GM12878 (cell line): ENCODE measurements at regions not wholly inside any gene's neighbourhood (a gene's known extent, or its start where the extent isn't known, plus 50 kb on each side); places are given as distances from the start of the nearest gene placed in this dataset.

Experiments used
- BCL11A ChIP-seq: IDR thresholded peaks from 2 replicates; pipeline ENCODE4 v1.6.1; 2011; ENCODE audit warnings: low read depth, low read length
- BRCA1 ChIP-seq: IDR thresholded peaks from 2 replicates; pipeline ENCODE4 v1.6.1; 2011; ENCODE audit warnings: low read depth, low read length, improper control_type of control experiment
- CBX3 ChIP-seq: fragments of 200-600 bp; sonication (generic); IDR thresholded peaks from 2 replicates; pipeline ENCODE4 v1.6.1; 2016; ENCODE audit warnings: low read depth, borderline replicate concordance
- CBX5 ChIP-seq: sonication (generic); IDR thresholded peaks from 2 replicates; pipeline ENCODE4 v1.6.1; 2016; ENCODE audit warnings: low read depth, moderate library complexity, mild to moderate bottlenecking, inconsistent platforms
- CEBPB ChIP-seq, 2 experiments: fragments of 150-350 bp in 1 of 2; IDR thresholded peaks; 2 replicates each; pipeline ENCODE4 v1.6.1; 2012 to 2014; ENCODE audit warnings: low read depth in 2 of 2, low read length in 2 of 2, borderline replicate concordance in 1 of 2, inconsistent platforms in 1 of 2
- CEBPZ ChIP-seq: fragments of 150-350 bp; IDR thresholded peaks from 2 replicates; pipeline ENCODE4 v1.6.1; 2016; ENCODE audit warnings: low read depth, low read length
- CREM ChIP-seq: IDR thresholded peaks from 2 replicates; pipeline ENCODE4 v1.6.1; 2014; ENCODE audit warnings: antibody characterized with exemption, low read depth
- DPF2 ChIP-seq: fragments of 450-650 bp; IDR thresholded peaks from 2 replicates; pipeline ENCODE4 v1.6.1; 2017; ENCODE audit warnings: mild to moderate bottlenecking
- GATAD2B ChIP-seq: fragments of 450-650 bp; conservative IDR thresholded peaks from 2 replicates; pipeline ENCODE4 v1.6.1; 2017; ENCODE audit warnings: low read depth, mild to moderate bottlenecking, moderate library complexity
- HDGF ChIP-seq: fragments of 450-650 bp; IDR thresholded peaks from 2 replicates; pipeline ENCODE4 v1.6.1; 2016; ENCODE audit warnings: antibody characterized with exemption
- IRF5 ChIP-seq: fragments of 450-650 bp; IDR thresholded peaks from 2 replicates; pipeline ENCODE4 v1.6.1; 2017; ENCODE audit warnings: borderline replicate concordance
- JUNB ChIP-seq: IDR thresholded peaks from 2 replicates; pipeline ENCODE4 v1.6.1; 2016; ENCODE audit warnings: antibody characterized with exemption, mild to moderate bottlenecking
- KDM1A ChIP-seq: fragments of 200-600 bp; sonication (generic); IDR thresholded peaks from 2 replicates; pipeline ENCODE4 v1.6.1; 2016; ENCODE audit warnings: borderline replicate concordance
- LARP7 ChIP-seq: fragments of 450-650 bp; IDR thresholded peaks from 2 replicates; pipeline ENCODE4 v1.6.1; 2017; ENCODE audit warnings: mild to moderate bottlenecking
- MAX ChIP-seq: IDR thresholded peaks from 2 replicates; pipeline ENCODE4 v1.6.1; 2012; ENCODE audit warnings: low read depth, low read length, improper control_type of control experiment
- MEF2B ChIP-seq: fragments of 450-650 bp; IDR thresholded peaks from 2 replicates; pipeline ENCODE4 v1.6.1; 2018; ENCODE audit warnings: mild to moderate bottlenecking, moderate library complexity; ENCODE audit not compliant: partially characterized antibody, poor library complexity, severe bottlenecking
- MTA2 ChIP-seq: fragments of 450-650 bp; IDR thresholded peaks from 2 replicates; pipeline ENCODE4 v1.6.1; 2016; ENCODE audit warnings: low read depth, mild to moderate bottlenecking, moderate library complexity
- PAX5 ChIP-seq: IDR thresholded peaks from 2 replicates; pipeline ENCODE4 v1.6.1; 2011; ENCODE audit warnings: low read depth, low read length, borderline replicate concordance
- PML ChIP-seq: IDR thresholded peaks from 2 replicates; pipeline ENCODE4 v1.6.1; 2012; ENCODE audit warnings: low read length, inconsistent platforms
- POU2F2 ChIP-seq: IDR thresholded peaks from 3 replicates; pipeline ENCODE4 v1.6.1; 2011; ENCODE audit warnings: low read depth, mild to moderate bottlenecking, low read length, borderline replicate concordance
- RBBP5 ChIP-seq: fragments of 200-600 bp; sonication (generic); conservative IDR thresholded peaks from 2 replicates; pipeline ENCODE4 v1.6.1; 2016
- RUNX3 ChIP-seq: IDR thresholded peaks from 2 replicates; pipeline ENCODE4 v1.6.1; 2012; ENCODE audit warnings: low read length, inconsistent platforms
- SKIL ChIP-seq: fragments of 450-650 bp; IDR thresholded peaks from 2 replicates; pipeline ENCODE4 v1.6.1; 2017; ENCODE audit warnings: mild to moderate bottlenecking, low read depth, inconsistent platforms; ENCODE audit not compliant: poor library complexity, severe bottlenecking
- TARDBP ChIP-seq: IDR thresholded peaks from 2 replicates; pipeline ENCODE4 v1.6.1; 2016; ENCODE audit warnings: borderline replicate concordance
- ZNF217 ChIP-seq: fragments of 450-650 bp; IDR thresholded peaks from 2 replicates; pipeline ENCODE4 v1.6.1; 2017; ENCODE audit warnings: antibody characterized with exemption, mild to moderate bottlenecking
- ZNF384 ChIP-seq: IDR thresholded peaks from 2 replicates; pipeline ENCODE4 v1.6.1; 2012; ENCODE audit warnings: low read depth, mild to moderate bottlenecking, low read length, improper control_type of control experiment, borderline replicate concordance

- peak; percentile 66 for TF ChIP-seq MEF2B
- 0 out of 2 replicates have a peak, but pooled peaks have one; percentile 16 for TF ChIP-seq TARDBP
- peak; percentile 79; the same call in 1 of the 2 replicates for TF ChIP-seq PML
- peak; percentile 96 for TF ChIP-seq BCL11A
- no peak for TF ChIP-seq MAX
- TF ChIP-seq GATAD2B: 0 out of 2 replicates have a peak, but pooled peaks have one; percentile 49
- TF ChIP-seq IRF5: no peak
- peak; percentile 57; the same call in 2 of the 3 replicates for TF ChIP-seq POU2F2
- TF ChIP-seq BRCA1: no peak
- TF ChIP-seq ZNF217: peak; percentile 42; the same call in 1 of the 2 replicates
- peak; percentile 75 for TF ChIP-seq SKIL
- peak; percentile 90 for TF ChIP-seq RUNX3
- TF ChIP-seq JUNB: peak; percentile 91
- TF ChIP-seq HDGF: no peak
- no peak for TF ChIP-seq RBBP5
- no peak for TF ChIP-seq CBX3
- peak; percentile 98 for TF ChIP-seq DPF2
- TF ChIP-seq PAX5: peak; percentile 90; the same call in 1 of the 2 replicates
- TF ChIP-seq CREM: peak; percentile 93
- no peak for TF ChIP-seq KDM1A
- TF ChIP-seq LARP7: no peak
- no peak for TF ChIP-seq ZNF384
- peak; percentile 87 for TF ChIP-seq MTA2
- TF ChIP-seq CEBPZ: no peak
- peak; percentile 93; the same call in 1 of the 2 replicates for TF ChIP-seq CBX5
- TF ChIP-seq CEBPB (IDR thresholded peaks at IDR 0.05; ENCODE audit: borderline replicate concordance in 1 of 2, low read depth in 2 of 2, low read length in 2 of 2): peak in 1 of 2 experiments; percentile 44; a peak in 1 of 4 replicates
These were observed 57.3 kb downstream of the DIPK2A start (continued) for GRCh38 chr3:144028798-144029411.
